Kidney (tissue), 13 donors: ENCODE measurements at regions not wholly inside any gene's neighbourhood (a gene's known extent, or its start where the extent isn't known, plus 50 kb on each side); places are given as distances from the start of the nearest gene placed in this dataset.

Source experiments
- DNase-seq, 5 donors: peaks; one replicate each; pipeline ENCODE4 v3.0.0-alpha.2; 2013 to 2020
- FAIRE-seq: peaks from 2 replicates; lab custom pipeline; 2012; peaks lifted over from hg19 to GRCh38; lab: Jason Lieb, UNC
- H3K27ac ChIP-seq, 2 donors: one replicate each; pipeline ENCODE4 v1.7.0; 2013; ENCODE audit warnings: low read depth in 2 of 2, low read length in 2 of 2, inconsistent platforms in 1 of 2
- H3K27me3 ChIP-seq: one replicate; pipeline ENCODE4 v1.7.1; 2013; ENCODE audit warnings: low read length, inconsistent platforms; ENCODE audit not compliant: control insufficient read depth, insufficient read depth
- H3K36me3 ChIP-seq, 3 donors: one replicate each; pipeline versions ENCODE4 v1.7.0 to v1.7.1; 2013; ENCODE audit warnings: low read length in 3 of 3, control low read depth in 1 of 3, inconsistent platforms in 1 of 3; ENCODE audit not compliant: insufficient read depth in 3 of 3, control insufficient read depth in 2 of 3
- H3K4me1 ChIP-seq, 3 donors: one replicate each; pipeline versions ENCODE4 v1.7.0 to v1.7.1; 2013; ENCODE audit warnings: low read length in 3 of 3, inconsistent platforms in 1 of 3, low read depth in 1 of 3; ENCODE audit not compliant: control insufficient read depth in 2 of 3, insufficient read depth in 2 of 3
- H3K4me3 ChIP-seq, 3 donors: one replicate each; pipeline versions ENCODE4 v1.7.0 to v1.8.1; 2013; ENCODE audit warnings: low read length in 3 of 3, control low read depth in 1 of 3, inconsistent platforms in 1 of 3
- H3K9ac ChIP-seq, 3 donors: one replicate each; pipeline versions ENCODE4 v1.7.0 to v1.7.1; 2013; ENCODE audit warnings: low read length in 3 of 3, control low read depth in 1 of 3, inconsistent platforms in 1 of 3
- H3K9me3 ChIP-seq, 3 donors: one replicate each; pipeline versions ENCODE4 v1.7.0 to v1.7.1; 2013; ENCODE audit warnings: low read length in 3 of 3, control low read depth in 1 of 3, inconsistent platforms in 1 of 3; ENCODE audit not compliant: control insufficient read depth in 2 of 3, insufficient read depth in 1 of 3
- CTCF ChIP-seq: IDR thresholded peaks from 3 replicates; pipeline ENCODE4 v1.5.1; 2012; ENCODE audit warnings: mild to moderate bottlenecking, moderate library complexity, borderline replicate concordance; ENCODE audit not compliant: insufficient read depth; ENCODE audit errors: extremely low read depth
- intact Hi-C: fragments of 100-400 bp; cut with DNase I; formaldehyde crosslinking; loops from one replicate; pipeline ENCODE4 v1.11.1; 2022
- donor health status: control.
- donor health status: control.
- donor health status: control.
- donor health status: control.
- donor health status: control.
- donor health status: DM: yes; HTN: yes; CAD: no.
- donor health status: Normal renal cell carcinoma (clear cell type).

GRCh38 chr2:212945526-212945925 is 205.9 kb downstream of the IKZF2 start:
- TF ChIP-seq CTCF = no peak
- intact Hi-C loops = no loop called here
- Histone ChIP-seq H3K36me3 (no peaks in the 10 kb centered on the region), H3K27ac (no peak overlapping the region), H3K9ac (no peak overlapping the region), H3K9me3 (no peaks in the 10 kb centered on the region), H3K4me3 (no peak overlapping the region), H3K27me3 (no peaks in the 10 kb centered on the region), H3K4me1 (peaks cover 0 to 3% (median 0%) of the 10 kb centered on the region in 3 donors)
- DNase-seq (no peak), FAIRE-seq (no peak)

- no peak overlapping the region for H3K27ac ChIP-seq
- peaks cover 0 to 3% (median 0%) of the 10 kb centered on the region in 3 donors for H3K4me1 ChIP-seq
- no peak for TF ChIP-seq CTCF
- FAIRE-seq = no peak
- intact Hi-C loops = no loop called here
- no peak for DNase-seq
- H3K27me3 ChIP-seq = no peaks in the 10 kb centered on the region
- H3K4me3 ChIP-seq = no peak overlapping the region
- H3K36me3 ChIP-seq = no peaks in the 10 kb centered on the region
- no peaks in the 10 kb centered on the region for H3K9me3 ChIP-seq
- no peak overlapping the region for H3K9ac ChIP-seq
Observed at GRCh38 chr2:212943351-212943750, 208.1 kb downstream of the IKZF2 start.

- FAIRE-seq (no peak), DNase-seq (no peak)
- no peak overlapping the region for H3K9ac ChIP-seq
- peaks cover 0 to 3% (median 0%) of the 10 kb centered on the region in 3 donors for H3K4me1 ChIP-seq
- no peaks in the 10 kb centered on the region for H3K36me3 ChIP-seq
- H3K9me3 ChIP-seq = no peaks in the 10 kb centered on the region
- TF ChIP-seq CTCF = no peak
- intact Hi-C loops = no loop called here
- no peak overlapping the region for H3K27ac ChIP-seq
- no peak overlapping the region for H3K4me3 ChIP-seq
- H3K27me3 ChIP-seq = no peaks in the 10 kb centered on the region
Observed at GRCh38 chr2:212941361-212941760, 210.1 kb downstream of the IKZF2 start.

GRCh38 chr2:212940816-212941215 is 210.6 kb downstream of the IKZF2 start:
- intact Hi-C loops = no loop called here
- no peaks in the 10 kb centered on the region for H3K27me3 ChIP-seq
- peaks cover 0 to 3% (median 0%) of the 10 kb centered on the region in 3 donors for H3K4me1 ChIP-seq
- no peak overlapping the region for H3K27ac ChIP-seq
- no peaks in the 10 kb centered on the region for H3K36me3 ChIP-seq
- DNase-seq (peak in 4 of 5 donors; percentile 38 to 89 (median 66)), FAIRE-seq (no peak)
- H3K9ac ChIP-seq = no peak overlapping the region
- H3K9me3 ChIP-seq = no peaks in the 10 kb centered on the region
- H3K4me3 ChIP-seq = no peak overlapping the region
- TF ChIP-seq CTCF = no peak
